GM12874 (cell line): ENCODE measurements at regions not wholly inside any gene's neighbourhood (a gene's known extent, or its start where the extent isn't known, plus 50 kb on each side); places are given as distances from the start of the nearest gene placed in this dataset.

Experiments used
- CTCF ChIP-seq: IDR thresholded peaks from 2 replicates; pipeline ENCODE4 v1.5.1; 2011; ENCODE audit warnings: low read depth, mild to moderate bottlenecking, control low read depth, low read length, moderate library complexity; ENCODE audit not compliant: insufficient read depth

GRCh38 chr11:13105237-13105844 is 96.2 kb downstream of the RASSF10 start:
- no peak for TF ChIP-seq CTCF

DNA sequence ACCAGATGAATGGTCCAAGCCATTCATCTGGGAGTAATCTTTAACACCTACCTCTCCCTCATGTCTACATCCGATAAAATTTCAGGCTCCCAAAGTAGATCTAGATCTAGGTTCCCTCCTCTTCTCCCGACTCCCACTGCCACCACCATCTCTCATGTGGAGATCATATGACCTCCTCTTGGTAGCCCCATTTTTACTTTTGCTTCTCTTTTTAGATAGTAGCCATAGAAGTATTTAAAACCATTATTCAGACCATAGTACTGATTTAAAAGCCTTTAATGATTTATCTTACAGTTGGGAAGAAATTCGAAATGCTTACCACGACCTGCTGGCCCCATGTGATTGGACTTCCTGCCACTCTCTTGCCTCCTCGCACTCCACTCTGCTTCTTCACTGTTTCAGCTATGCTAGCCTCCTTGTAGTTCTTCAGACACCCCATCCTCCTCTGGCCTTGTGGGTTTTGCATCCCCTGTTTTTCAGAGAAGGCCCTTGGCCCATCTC is 98.5 kb downstream of the RASSF10 start:
- no peak for TF ChIP-seq CTCF

DNA sequence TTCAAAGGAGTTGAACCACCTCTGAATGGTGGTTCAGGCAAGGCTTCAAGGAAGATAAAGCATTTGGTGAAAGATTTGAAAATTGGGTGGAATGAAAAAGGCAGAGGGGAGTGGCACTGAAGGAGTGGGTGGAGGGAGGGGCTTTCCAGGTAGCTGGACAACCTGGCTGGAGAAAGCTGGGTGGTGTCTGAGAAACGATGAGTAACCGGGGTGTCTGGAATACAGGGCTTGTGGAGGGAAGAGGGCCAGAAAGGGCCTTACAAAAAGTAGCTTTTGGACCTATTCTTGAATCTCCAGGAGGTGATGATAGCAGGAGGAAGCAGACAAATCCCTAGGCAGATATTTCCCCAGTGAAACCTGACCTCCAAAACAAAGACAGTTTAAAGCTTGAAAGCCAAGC is 99.3 kb downstream of the RASSF10 start:
- TF ChIP-seq CTCF, result no peak

GRCh38 chr11:13109616-13110015 is 100.5 kb downstream of the RASSF10 start:
- no peak for TF ChIP-seq CTCF

- no peak for TF ChIP-seq CTCF
Measured at GRCh38 chr11:13110145-13110544, 101.0 kb downstream of the RASSF10 start.

DNA sequence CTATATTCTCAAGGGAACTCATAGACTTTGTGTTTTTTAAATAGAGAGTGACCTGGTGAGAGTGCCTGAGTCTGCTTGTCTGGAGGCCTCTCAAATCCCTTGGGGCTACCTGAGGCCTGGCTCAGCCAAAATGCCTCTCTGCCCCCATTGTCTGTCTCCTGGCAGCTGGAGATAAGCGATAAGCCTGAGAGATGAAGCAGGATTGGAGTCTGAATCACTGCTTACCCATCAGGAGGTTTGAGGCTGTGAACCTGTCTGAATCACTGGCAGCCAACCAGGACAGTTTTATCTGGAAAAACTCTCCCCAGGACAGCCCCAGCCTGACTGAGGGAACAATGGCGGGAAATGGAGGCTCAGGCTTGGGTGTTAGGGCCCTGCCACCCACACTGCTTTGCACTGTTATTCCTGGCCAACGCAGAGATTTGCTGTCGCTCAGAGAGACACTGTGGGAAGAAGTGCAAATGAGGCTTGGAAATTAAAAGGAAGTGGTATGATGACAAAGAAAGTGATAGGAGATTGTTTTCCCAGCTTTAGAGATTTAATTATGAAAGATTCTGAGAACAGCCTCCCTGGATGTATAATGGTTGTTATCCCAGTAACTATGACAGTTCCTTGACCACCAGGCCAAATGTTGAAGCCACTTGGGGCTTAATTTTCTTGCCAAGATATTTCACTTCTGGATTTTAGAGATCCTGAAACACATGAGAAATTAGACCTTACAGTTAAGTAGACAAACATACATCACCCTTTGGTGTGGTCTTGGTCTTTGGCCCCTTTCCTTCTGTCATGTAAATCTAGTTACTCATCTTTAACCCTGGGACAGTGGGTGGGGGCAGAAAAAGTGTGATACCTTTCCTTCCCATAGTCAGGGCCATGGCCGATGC is 102.1 kb downstream of the RASSF10 start:
- no peak for TF ChIP-seq CTCF

DNA sequence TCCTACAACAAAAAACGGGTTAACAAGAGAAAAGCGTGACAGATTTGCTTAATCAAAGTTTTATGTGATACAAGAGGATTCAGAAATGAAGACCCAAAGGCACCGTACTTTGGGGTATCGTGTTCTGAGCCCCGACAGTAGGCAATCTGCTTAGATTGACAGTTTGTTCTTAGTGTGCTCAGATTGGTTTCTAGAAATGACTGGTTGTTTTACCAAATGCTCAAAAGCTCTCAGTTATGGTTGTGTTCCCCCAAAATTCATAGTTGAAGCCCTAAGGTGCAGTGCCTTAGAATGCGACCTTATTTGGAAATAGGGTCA is 102.7 kb downstream of the RASSF10 start:
- no peak for TF ChIP-seq CTCF
